ENCODE measurements at regions not wholly inside any gene's neighbourhood (a gene's known extent, or its start where the extent isn't known, plus 50 kb on each side); places are given as distances from the start of the nearest gene placed in this dataset.

DNA sequence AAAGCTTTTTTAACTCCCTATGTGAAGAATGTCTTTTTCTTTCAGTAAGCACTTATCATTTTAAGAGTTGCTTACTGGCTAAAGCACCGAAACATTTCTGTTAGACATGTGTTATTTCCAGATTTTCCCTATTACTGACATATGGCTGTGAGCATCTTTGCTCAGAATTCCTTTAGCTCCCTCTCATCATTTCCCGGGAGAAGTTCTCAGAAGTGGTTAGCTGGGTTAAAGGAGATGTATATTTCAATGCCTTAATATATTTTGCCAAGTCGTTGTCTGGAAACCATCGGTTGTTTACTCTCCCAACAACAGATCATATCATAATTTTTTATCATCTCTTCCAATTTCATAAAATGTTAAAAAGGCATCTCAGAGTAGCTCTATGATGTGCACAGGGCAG, 396.5 kb downstream of the OCA2 start:
- Histone ChIP-seq H3K27ac (ENCODE audit: low read depth, low read length) (no peak overlapping the region), H3K4me3 (ENCODE audit: low read length) (no peak overlapping the region), H3K9ac (ENCODE audit: low read depth, low read length) (no peak overlapping the region), H3K9me3 (ENCODE audit: insufficient read depth, low read depth, low read length) (no peaks in the 10 kb centered on the region), H3K4me1 (ENCODE audit: insufficient read depth, low read length) (no peaks in the 10 kb centered on the region), H3K36me3 (ENCODE audit: insufficient read depth, low read length) (no peaks in the 10 kb centered on the region), H3K27me3 (ENCODE audit: insufficient read depth, low read length) (no peaks in the 10 kb centered on the region)
- 97% methylated on average over 3 of the region's 4 CpGs for WGBS

DNA sequence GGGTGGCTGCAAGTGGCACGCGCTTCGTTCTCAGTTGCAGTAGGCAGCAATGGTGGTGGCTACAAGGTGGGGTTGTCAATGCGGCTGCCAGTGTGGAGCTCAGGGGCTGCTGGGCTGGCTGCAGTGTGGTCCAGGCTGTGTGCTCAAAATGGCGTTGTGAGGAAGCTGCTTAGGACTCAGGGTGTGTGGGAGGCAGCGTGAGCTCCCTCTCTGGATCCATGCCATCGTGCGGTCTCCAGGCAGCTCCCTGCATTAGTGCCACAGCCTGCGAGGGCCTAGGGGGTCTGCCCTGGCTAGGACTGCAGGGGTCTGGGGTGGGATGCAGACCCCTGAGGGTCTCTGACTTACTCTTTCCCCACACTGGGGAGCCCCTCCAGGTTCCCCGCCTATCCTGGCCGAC, 397.2 kb downstream of the OCA2 start:
- H3K27me3 ChIP-seq (ENCODE audit: insufficient read depth, low read length), result no peaks in the 10 kb centered on the region
- no peaks in the 10 kb centered on the region for H3K4me1 ChIP-seq (ENCODE audit: insufficient read depth, low read length)
- H3K36me3 ChIP-seq (ENCODE audit: insufficient read depth, low read length), result no peaks in the 10 kb centered on the region
- 94% methylated on average over 11 of the region's 11 CpGs for WGBS
- no peak overlapping the region for H3K27ac ChIP-seq (ENCODE audit: low read depth, low read length)
- H3K9ac ChIP-seq (ENCODE audit: low read depth, low read length), result no peak overlapping the region
- no peaks in the 10 kb centered on the region for H3K9me3 ChIP-seq (ENCODE audit: insufficient read depth, low read depth, low read length)
- no peak overlapping the region for H3K4me3 ChIP-seq (ENCODE audit: low read length)

DNA sequence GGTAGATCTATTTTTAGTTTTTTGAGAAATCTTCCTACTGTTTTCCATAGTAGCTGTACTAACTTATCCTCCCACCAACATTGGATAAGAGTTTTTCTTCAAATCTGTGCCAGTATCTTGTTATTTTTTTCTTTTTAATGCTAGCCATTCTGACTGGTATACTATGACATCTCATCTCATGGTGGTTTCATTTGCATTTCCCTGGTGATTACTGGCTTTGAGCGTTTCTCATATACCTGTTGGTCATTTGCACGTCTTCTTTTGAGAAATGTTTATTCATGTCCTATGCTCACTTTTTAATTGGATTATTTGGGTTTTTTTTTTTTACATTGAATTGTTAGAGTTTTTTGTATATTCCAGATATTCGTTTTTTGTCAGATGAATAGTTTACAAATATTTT, 398.1 kb downstream of the OCA2 start:
- Histone ChIP-seq H3K27me3 (ENCODE audit: insufficient read depth, low read length) (no peaks in the 10 kb centered on the region), H3K9ac (ENCODE audit: low read depth, low read length) (no peak overlapping the region), H3K9me3 (ENCODE audit: insufficient read depth, low read depth, low read length) (no peaks in the 10 kb centered on the region), H3K4me1 (ENCODE audit: insufficient read depth, low read length) (no peaks in the 10 kb centered on the region), H3K27ac (ENCODE audit: low read depth, low read length) (no peak overlapping the region), H3K4me3 (ENCODE audit: low read length) (no peak overlapping the region), H3K36me3 (ENCODE audit: insufficient read depth, low read length) (no peaks in the 10 kb centered on the region)
- WGBS, result 92% methylated on average over 2 of the region's 3 CpGs

DNA sequence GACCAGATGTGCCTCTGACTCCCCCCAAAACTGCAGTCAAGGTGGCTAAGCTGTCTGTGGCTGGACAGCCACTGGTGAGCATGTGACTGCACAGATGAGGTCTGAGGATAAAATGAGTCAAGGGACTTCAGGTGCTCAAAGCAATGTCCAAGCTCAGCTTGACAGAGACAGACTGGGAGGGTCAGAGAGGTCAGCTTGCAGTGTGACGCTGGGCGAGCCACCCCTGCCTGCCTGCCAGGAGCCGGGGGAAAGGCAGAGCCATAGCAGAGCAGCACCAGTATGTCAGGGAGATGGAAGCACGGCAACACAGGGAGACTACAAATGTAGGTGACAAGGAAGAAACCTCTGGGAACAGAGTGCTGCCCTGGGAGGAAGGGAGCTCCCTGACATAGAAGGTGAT, 399.4 kb downstream of the OCA2 start:
- 88% methylated on average over 4 of the region's 4 CpGs for WGBS
- Histone ChIP-seq H3K27ac (ENCODE audit: low read depth, low read length) (no peak overlapping the region), H3K4me3 (ENCODE audit: low read length) (no peak overlapping the region), H3K36me3 (ENCODE audit: insufficient read depth, low read length) (no peaks in the 10 kb centered on the region), H3K9ac (ENCODE audit: low read depth, low read length) (no peak overlapping the region), H3K9me3 (ENCODE audit: insufficient read depth, low read depth, low read length) (no peaks in the 10 kb centered on the region), H3K4me1 (ENCODE audit: insufficient read depth, low read length) (peaks cover 4% of the 10 kb centered on the region; the same call in 1 of the 2 replicates), H3K27me3 (ENCODE audit: insufficient read depth, low read length) (no peaks in the 10 kb centered on the region)

DNA sequence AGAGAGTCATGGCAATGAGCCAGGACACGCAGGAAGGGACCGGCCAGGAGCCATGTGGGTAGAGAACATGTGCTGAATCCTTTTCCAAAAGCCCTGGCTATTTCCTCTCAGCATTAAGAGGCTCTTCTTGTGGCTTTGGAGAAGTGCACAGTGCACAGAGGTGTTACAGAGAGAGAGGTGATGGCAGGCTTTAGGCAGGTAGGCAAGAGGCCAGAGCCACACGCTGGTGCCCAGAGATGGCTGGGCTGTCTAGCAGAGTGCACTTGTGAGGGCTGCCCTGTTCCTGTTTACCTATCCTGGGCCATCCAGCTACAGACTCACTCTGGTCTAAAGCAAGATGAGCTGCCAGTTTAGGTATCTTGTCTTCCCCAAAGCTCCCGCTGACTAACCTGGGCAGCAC, 402.6 kb downstream of the OCA2 start:
- Histone ChIP-seq H3K27ac (ENCODE audit: low read depth, low read length) (no peak overlapping the region), H3K9ac (ENCODE audit: low read depth, low read length) (no peak overlapping the region), H3K9me3 (ENCODE audit: insufficient read depth, low read depth, low read length) (no peaks in the 10 kb centered on the region), H3K4me1 (ENCODE audit: insufficient read depth, low read length) (peaks cover 8% of the 10 kb centered on the region; the same call in 1 of the 2 replicates), H3K36me3 (ENCODE audit: insufficient read depth, low read length) (no peaks in the 10 kb centered on the region), H3K27me3 (ENCODE audit: insufficient read depth, low read length) (no peaks in the 10 kb centered on the region), H3K4me3 (ENCODE audit: low read length) (no peak overlapping the region)
- WGBS, result 77% methylated on average over 4 of the region's 4 CpGs

DNA sequence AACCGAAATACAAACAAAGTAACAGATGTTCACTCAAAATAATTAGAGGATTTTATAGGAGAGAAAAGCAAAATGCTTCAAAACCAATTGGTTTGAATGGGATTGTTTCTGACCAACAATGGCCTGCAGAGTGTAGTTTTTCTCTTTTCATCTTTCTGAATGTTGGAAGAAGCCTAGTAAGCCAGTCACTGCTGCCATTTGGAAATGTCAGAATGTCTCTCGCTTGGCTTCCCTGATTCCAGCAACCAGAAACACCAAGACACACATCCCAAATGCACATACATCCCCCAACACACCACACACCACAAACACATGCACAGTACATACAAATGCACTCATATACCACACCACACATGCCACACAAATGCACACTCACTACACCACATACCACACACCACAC, 403.4 kb downstream of the OCA2 start:
- Histone ChIP-seq H3K4me1 (ENCODE audit: insufficient read depth, low read length) (peaks cover 8% of the 10 kb centered on the region; the same call in 1 of the 2 replicates), H3K4me3 (ENCODE audit: low read length) (no peak overlapping the region), H3K36me3 (ENCODE audit: insufficient read depth, low read length) (no peaks in the 10 kb centered on the region), H3K27me3 (ENCODE audit: insufficient read depth, low read length) (no peaks in the 10 kb centered on the region), H3K9me3 (ENCODE audit: insufficient read depth, low read depth, low read length) (no peaks in the 10 kb centered on the region), H3K27ac (ENCODE audit: low read depth, low read length) (no peak overlapping the region), H3K9ac (ENCODE audit: low read depth, low read length) (no peak overlapping the region)
- WGBS, result 97% methylated on average over 2 of the region's 2 CpGs

DNA sequence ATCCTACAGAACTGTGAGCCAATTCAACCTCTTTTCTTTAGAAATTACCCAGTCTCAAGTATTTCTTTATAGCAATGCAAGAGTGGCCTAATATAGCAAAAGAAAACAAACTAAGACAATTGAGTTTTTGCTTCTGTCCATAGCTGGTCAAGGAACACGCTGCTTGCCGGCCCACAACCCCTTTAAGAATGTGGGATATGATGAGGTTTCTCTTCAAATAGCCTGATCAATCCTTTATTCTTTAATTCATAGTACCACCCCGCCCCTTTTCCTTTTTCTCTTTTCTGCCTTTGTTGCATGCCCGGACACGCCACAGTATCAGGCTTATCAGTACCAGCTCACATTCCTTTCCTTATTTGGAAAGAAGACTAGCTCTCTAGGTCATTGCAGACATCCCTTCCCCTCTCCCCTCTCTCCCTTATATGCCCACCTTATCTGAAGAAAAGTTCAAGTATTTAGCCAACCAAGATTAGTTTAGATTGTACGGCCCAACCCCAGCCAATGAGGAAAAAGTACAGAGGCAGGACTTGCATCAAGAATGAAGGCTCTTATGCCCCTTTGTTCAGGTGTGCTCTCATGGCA, 404.5 kb downstream of the OCA2 start:
- no peaks in the 10 kb centered on the region for H3K36me3 ChIP-seq (ENCODE audit: insufficient read depth, low read length)
- 75% methylated on average over 4 of the region's 6 CpGs for WGBS
- H3K4me1 ChIP-seq (ENCODE audit: insufficient read depth, low read length), result peaks cover 8% of the 10 kb centered on the region; the same call in 1 of the 2 replicates
- H3K4me3 ChIP-seq (ENCODE audit: low read length), result no peak overlapping the region
- H3K27me3 ChIP-seq (ENCODE audit: insufficient read depth, low read length), result no peaks in the 10 kb centered on the region
- H3K9ac ChIP-seq (ENCODE audit: low read depth, low read length), result no peak overlapping the region
- H3K9me3 ChIP-seq (ENCODE audit: insufficient read depth, low read depth, low read length), result no peaks in the 10 kb centered on the region
- no peak overlapping the region for H3K27ac ChIP-seq (ENCODE audit: low read depth, low read length)

DNA sequence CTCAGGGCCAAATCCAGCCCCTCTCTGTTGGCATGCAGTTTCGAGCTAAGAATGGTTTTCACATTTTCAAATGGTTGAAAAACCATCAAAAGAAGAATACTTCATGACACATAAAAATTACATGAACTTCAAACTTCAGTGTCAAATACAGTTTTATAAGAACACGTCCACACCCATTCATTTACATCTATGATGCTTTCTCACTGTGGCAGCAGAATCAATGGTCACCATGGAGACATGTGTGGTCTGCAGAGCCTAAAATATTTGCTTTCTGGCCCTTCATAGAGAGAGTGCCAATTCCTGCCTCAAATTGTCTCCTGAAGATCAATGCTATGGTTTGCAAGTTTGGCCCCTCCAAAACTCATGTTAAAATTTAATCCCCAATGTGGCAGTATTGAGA, 405.8 kb downstream of the OCA2 start:
- 94% methylated on average over 2 of the region's 2 CpGs for WGBS
- H3K9me3 ChIP-seq (ENCODE audit: insufficient read depth, low read depth, low read length), result no peaks in the 10 kb centered on the region

DNA sequence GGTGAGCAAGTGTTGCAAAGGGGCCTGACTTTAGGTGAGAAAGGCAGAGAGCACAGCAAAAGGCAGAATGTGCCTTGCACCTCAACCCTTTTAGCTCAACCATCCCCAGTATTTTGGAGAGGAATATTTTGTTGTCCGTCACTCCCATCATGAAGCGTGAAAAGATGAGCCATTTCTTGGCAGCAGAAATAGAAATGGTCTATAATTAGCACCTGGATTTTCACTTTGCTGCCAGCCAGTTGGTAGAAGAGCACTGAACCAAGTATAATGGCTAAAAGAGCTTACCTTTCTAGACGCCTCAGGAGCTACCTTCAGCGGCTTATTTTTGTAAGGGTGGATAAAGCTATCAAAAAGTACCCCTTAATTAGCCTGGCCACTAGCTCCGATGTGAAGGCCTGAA, 406.7 kb downstream of the OCA2 start:
- H3K27ac ChIP-seq (ENCODE audit: low read depth, low read length), result no peak overlapping the region
- no peak overlapping the region for H3K9ac ChIP-seq (ENCODE audit: low read depth, low read length)
- H3K9me3 ChIP-seq (ENCODE audit: insufficient read depth, low read depth, low read length), result no peaks in the 10 kb centered on the region
- peaks cover 8% of the 10 kb centered on the region; the same call in 1 of the 2 replicates for H3K4me1 ChIP-seq (ENCODE audit: insufficient read depth, low read length)
- H3K36me3 ChIP-seq (ENCODE audit: insufficient read depth, low read length), result no peaks in the 10 kb centered on the region
- 97% methylated on average over 5 of the region's 5 CpGs for WGBS
- no peaks in the 10 kb centered on the region for H3K27me3 ChIP-seq (ENCODE audit: insufficient read depth, low read length)
- H3K4me3 ChIP-seq (ENCODE audit: low read length), result no peak overlapping the region

More for the DNA sequence above, 405.8 kb downstream of the OCA2 start:
- no peaks in the 10 kb centered on the region for H3K27me3 ChIP-seq (ENCODE audit: insufficient read depth, low read length)
- H3K9ac ChIP-seq (ENCODE audit: low read depth, low read length), result no peak overlapping the region
- no peak overlapping the region for H3K4me3 ChIP-seq (ENCODE audit: low read length)
- no peaks in the 10 kb centered on the region for H3K36me3 ChIP-seq (ENCODE audit: insufficient read depth, low read length)
- no peak overlapping the region for H3K27ac ChIP-seq (ENCODE audit: low read depth, low read length)
- H3K4me1 ChIP-seq (ENCODE audit: insufficient read depth, low read length), result peaks cover 8% of the 10 kb centered on the region; the same call in 1 of the 2 replicates

DNA sequence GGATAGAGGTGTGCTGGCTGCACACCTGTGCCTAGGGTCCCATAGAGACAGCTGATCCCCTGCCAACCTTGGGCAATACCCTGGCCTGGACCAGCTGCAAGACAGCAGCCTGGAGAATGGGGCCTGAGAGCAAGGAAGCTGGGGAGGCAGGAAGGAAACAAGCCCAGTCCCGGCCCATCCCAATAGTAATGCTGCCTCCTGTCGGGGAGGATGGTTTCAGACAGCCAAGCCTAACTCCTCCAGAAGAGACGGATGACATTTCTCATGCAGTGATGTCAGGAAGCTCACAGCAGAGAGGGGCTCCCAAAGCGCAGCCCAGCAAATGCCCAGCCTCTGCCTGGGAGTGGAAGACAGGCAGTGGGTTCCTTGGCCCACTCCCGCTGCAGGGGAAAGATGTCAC, 408.8 kb downstream of the OCA2 start:
- no peaks in the 10 kb centered on the region for H3K9me3 ChIP-seq (ENCODE audit: insufficient read depth, low read depth, low read length)
- WGBS, result 87% methylated on average over 5 of the region's 5 CpGs
- H3K9ac ChIP-seq (ENCODE audit: low read depth, low read length), result no peak overlapping the region
- no peak overlapping the region for H3K27ac ChIP-seq (ENCODE audit: low read depth, low read length)
- H3K4me1 ChIP-seq (ENCODE audit: insufficient read depth, low read length), result peaks cover 14% of the 10 kb centered on the region; the same call in 1 of the 2 replicates
- no peak overlapping the region for H3K4me3 ChIP-seq (ENCODE audit: low read length)
- H3K36me3 ChIP-seq (ENCODE audit: insufficient read depth, low read length), result no peaks in the 10 kb centered on the region
- no peaks in the 10 kb centered on the region for H3K27me3 ChIP-seq (ENCODE audit: insufficient read depth, low read length)

DNA sequence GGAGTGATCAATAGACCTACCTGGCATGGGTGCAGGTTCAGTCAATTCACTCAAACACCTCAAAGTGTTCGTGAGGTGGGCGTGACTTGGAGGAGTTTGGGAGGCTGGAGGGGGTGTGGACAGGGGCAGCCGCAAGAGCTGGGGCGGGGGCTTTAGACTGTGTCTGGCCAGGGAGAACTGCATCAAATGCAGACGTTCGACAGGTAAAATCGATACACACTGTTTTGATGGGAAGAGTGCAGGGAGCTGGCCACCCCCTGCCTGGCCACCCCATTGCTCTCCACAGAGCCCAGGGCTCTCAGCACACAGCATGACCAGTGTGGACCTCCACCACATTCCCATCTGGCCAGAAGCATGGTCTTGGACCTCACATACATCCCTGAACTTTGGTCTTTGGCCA, 412.1 kb downstream of the OCA2 start:
- Histone ChIP-seq H3K36me3 (ENCODE audit: insufficient read depth, low read length) (no peaks in the 10 kb centered on the region), H3K27me3 (ENCODE audit: insufficient read depth, low read length) (no peaks in the 10 kb centered on the region), H3K9ac (ENCODE audit: low read depth, low read length) (no peak overlapping the region), H3K4me1 (ENCODE audit: insufficient read depth, low read length) (peaks cover 6% of the 10 kb centered on the region; the same call in 1 of the 2 replicates), H3K27ac (ENCODE audit: low read depth, low read length) (peak overlapping the region; percentile 41; the same call in 1 of the 2 replicates), H3K4me3 (ENCODE audit: low read length) (no peak overlapping the region), H3K9me3 (ENCODE audit: insufficient read depth, low read depth, low read length) (no peaks in the 10 kb centered on the region)
- WGBS, result 86% methylated on average over 7 of the region's 7 CpGs

DNA sequence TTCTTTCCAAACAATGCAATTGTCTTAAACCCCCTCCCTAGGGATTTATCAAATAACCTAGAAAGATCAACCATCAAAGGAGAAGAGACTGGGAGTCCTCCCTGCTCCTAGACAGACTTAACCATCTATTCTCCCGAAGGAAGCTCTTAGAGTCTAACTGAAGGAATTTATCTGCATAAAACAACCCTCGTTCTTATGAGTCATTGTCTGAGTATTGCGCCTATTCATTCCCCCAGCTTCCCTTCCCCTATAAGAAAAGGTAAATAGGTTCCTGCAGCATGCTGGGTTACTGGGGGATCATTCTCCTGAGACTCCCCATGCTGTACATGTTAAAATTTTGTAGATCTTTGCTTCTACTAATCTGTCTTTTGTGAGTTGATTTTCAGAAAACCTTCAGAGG, 412.7 kb downstream of the OCA2 start:
- WGBS, result 50% methylated on average over 2 of the region's 3 CpGs

More for the DNA sequence above, 412.7 kb downstream of the OCA2 start:
- Histone ChIP-seq H3K9me3 (ENCODE audit: insufficient read depth, low read depth, low read length) (no peaks in the 10 kb centered on the region), H3K27ac (ENCODE audit: low read depth, low read length) (peak overlapping the region; percentile 41; the same call in 1 of the 2 replicates), H3K27me3 (ENCODE audit: insufficient read depth, low read length) (no peaks in the 10 kb centered on the region), H3K36me3 (ENCODE audit: insufficient read depth, low read length) (no peaks in the 10 kb centered on the region), H3K4me1 (ENCODE audit: insufficient read depth, low read length) (peaks cover 6% of the 10 kb centered on the region; the same call in 1 of the 2 replicates), H3K4me3 (ENCODE audit: low read length) (no peak overlapping the region), H3K9ac (ENCODE audit: low read depth, low read length) (no peak overlapping the region)
